ENCODE measurements at regions not wholly inside any gene's neighbourhood (a gene's known extent, or its start where the extent isn't known, plus 50 kb on each side); places are given as distances from the start of the nearest gene placed in this dataset.

GRCh38 chr9:86731511-86732063 lies 215.7 kb downstream of the GAS1 start:
- TF ChIP-seq GATA2 (IDR thresholded peaks at IDR 0.05; ENCODE audit: low read depth, low read length) (no peak), GATA3 (IDR thresholded peaks at IDR 0.05; ENCODE audit: low read depth, low read length) (no peak)

DNA sequence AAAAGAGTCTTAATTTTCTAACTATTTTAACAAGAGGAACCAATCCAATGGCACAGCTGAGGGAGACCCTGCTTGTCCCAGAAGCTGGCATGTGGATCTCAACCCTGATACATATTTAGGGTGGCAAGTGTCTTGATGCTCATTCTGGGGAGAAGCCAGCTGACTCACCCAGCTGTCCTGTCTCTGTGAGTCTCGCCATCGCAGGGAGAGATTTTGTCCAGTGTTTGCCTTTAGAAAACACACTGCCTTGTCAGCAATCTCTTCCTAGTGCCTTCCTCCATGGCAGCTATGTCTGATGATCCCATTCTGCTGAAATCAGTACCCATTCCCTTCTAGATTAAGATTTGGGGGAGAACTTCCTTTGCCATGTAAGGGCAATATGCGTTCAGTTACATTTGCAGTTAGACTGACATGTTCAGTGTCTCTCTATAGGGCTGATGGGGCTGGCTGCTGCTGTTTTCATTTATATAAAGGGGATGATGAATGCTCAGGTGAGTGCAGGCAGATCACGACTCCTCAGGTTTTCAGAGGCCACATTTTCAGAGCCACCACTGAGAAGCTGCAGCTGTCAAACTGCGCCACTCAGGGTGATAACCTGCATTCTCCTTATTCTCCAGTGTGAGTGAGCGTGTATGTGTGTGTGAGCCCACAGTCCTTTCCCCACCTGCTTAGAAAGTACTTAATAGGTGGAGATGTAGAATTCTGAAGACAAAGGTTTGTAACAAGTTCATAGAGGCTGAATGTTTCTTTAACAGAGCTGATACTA lies 217.0 kb downstream of the GAS1 start:
- TF ChIP-seq GATA3 (IDR thresholded peaks at IDR 0.05; ENCODE audit: low read depth, low read length), result no peak

GRCh38 chr9:86724529-86724928 lies 222.8 kb downstream of the GAS1 start:
- no peak for TF ChIP-seq GATA3 (IDR thresholded peaks at IDR 0.05; ENCODE audit: low read depth, low read length)
- TF ChIP-seq GATA2 (IDR thresholded peaks at IDR 0.05; ENCODE audit: low read depth, low read length), result no peak

DNA sequence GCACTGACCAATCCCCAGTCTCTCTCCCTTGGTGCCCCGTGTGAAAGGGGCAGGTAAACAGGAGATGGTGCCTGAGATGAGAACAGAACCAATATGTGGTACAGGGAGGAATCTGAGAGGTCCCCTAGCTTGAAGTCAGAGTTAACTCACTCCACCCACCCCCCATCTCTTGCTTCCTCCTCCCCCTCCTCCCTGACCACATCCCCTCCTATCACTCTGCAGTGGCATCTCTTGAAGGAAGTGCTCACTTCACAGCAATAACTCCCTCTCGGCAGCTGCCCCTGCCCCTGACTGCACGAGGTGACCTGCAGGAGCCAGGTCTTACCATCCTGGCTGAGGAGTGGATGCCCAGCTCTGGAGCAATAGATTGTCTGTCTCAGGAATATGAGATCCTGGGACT lies 224.0 kb downstream of the GAS1 start:
- TF ChIP-seq GATA3 (IDR thresholded peaks at IDR 0.05; ENCODE audit: low read depth, low read length), result no peak
- no peak for TF ChIP-seq GATA2 (IDR thresholded peaks at IDR 0.05; ENCODE audit: low read depth, low read length)

DNA sequence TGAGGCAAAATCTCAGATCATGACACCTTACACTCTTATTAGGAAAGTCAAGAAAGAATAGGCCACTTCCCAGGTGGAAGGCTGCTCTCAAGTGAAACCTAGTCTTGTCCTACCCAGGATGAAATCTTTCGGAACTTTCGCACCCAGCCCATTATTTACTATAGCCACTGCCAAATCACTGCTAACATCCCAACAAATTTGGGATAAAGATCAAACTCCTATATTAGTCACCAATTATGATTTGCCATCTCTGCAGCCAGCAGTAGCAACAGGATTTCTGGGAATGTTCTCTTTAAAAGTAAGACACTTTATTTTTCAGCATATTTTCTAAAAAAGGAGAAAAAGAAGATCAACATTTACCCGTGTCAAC lies 224.6 kb downstream of the GAS1 start:
- TF ChIP-seq GATA2 (IDR thresholded peaks at IDR 0.05; ENCODE audit: low read depth, low read length) (no peak), GATA3 (IDR thresholded peaks at IDR 0.05; ENCODE audit: low read depth, low read length) (no peak)

DNA sequence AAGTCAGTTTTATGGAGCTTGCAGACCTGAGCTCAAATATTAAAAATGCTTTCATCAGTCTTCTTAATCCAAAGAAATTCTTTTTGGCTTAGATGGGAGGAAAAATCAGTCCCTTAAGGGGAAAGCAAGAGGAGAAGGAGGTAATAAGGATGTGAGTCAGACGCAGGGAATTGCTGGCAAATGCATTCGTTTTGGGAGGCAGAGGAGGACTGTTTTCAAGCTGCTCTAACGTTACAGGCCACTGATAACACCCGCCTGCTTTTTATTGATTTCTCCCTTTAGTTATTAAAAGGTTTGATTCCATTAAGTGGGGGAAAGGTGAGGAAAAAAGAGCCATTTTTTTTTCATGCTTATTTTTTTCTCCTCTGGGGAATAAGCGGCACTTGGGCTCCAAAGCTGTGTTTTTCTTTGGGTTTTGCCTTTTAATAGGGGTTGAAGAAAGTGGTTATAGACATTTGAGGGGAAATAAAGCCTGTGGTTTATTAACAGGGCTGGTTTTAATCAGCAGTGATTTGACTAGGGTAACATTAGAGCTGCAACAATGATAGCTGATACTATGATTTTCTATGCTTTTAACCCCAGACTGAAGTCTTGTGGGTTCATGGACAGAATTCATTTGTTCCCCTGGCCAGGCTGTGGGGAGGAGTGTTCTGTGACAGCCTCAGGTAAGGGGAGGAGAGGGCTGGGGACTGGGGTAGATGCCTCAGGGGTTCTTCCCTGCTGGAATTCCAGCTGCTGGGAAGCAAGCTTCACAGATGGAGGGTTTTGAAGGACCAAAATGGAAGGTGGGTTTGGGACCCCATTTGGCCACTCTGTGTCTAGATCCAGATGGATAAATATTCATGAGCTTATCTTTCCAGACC lies 225.2 kb downstream of the GAS1 start:
- TF ChIP-seq GATA3 (IDR thresholded peaks at IDR 0.05; ENCODE audit: low read depth, low read length) (no peak), GATA2 (IDR thresholded peaks at IDR 0.05; ENCODE audit: low read depth, low read length) (no peak)

GRCh38 chr9:86721226-86721781 lies 226.0 kb downstream of the GAS1 start:
- TF ChIP-seq GATA2 (IDR thresholded peaks at IDR 0.05; ENCODE audit: low read depth, low read length) (no peak), GATA3 (IDR thresholded peaks at IDR 0.05; ENCODE audit: low read depth, low read length) (no peak)

GRCh38 chr9:86720639-86721225 lies 226.6 kb downstream of the GAS1 start:
- TF ChIP-seq GATA2 (IDR thresholded peaks at IDR 0.05; ENCODE audit: low read depth, low read length) (no peak), GATA3 (IDR thresholded peaks at IDR 0.05; ENCODE audit: low read depth, low read length) (no peak)

GRCh38 chr9:86718388-86719049 lies 228.8 kb downstream of the GAS1 start:
- no peak for TF ChIP-seq GATA2 (IDR thresholded peaks at IDR 0.05; ENCODE audit: low read depth, low read length)
- no peak for TF ChIP-seq GATA3 (IDR thresholded peaks at IDR 0.05; ENCODE audit: low read depth, low read length)

DNA sequence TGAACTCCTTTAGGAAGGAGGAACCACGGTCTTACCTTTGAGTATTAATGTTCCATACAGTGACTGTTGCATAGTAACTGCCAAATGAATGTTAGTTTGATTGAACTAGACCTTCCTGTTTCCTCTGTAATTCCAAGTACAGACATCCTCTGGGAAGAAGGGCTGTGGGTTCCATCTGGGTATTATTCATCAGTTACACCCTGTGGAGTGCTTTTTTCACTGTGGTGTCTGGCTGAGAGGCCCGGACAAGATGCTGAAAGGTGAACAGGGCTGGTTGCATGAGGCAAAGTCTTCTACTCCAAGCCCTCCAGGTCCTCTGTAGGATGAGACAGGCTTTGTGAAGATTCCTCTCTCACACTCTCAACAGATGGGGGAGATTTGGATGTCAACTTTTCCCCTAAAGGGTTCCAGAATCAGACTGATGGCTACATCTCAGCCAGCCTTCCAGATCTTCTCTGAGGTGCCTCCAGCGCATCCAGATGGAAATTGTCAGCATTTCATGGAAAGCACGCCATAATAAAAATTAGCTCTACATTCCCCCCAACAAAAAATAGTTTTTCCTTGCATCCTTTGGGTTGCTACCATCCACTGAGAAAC lies 230.9 kb downstream of the GAS1 start:
- TF ChIP-seq GATA3 (IDR thresholded peaks at IDR 0.05; ENCODE audit: low read depth, low read length) (no peak), GATA2 (IDR thresholded peaks at IDR 0.05; ENCODE audit: low read depth, low read length) (no peak)

DNA sequence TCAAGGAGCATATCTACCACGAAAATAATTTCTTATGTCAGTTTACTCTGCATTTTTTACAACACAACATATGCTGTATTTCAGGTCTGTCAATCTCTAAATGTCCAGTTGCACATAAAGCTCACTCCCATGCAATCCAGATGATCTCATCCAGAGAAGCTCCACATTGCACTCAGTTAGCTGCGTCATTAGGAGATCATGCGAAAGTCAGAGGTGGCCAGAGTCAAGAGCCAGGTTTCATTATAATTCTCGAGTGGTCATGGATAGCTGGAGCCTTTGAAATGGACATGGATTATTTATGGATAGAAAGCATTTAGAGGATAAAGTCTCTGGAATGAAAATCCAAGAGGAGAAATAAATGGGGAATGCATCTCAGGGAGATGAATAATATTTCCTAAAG lies 232.3 kb downstream of the GAS1 start:
- TF ChIP-seq GATA2 (IDR thresholded peaks at IDR 0.05; ENCODE audit: low read depth, low read length) (no peak), GATA3 (IDR thresholded peaks at IDR 0.05; ENCODE audit: low read depth, low read length) (no peak)

DNA sequence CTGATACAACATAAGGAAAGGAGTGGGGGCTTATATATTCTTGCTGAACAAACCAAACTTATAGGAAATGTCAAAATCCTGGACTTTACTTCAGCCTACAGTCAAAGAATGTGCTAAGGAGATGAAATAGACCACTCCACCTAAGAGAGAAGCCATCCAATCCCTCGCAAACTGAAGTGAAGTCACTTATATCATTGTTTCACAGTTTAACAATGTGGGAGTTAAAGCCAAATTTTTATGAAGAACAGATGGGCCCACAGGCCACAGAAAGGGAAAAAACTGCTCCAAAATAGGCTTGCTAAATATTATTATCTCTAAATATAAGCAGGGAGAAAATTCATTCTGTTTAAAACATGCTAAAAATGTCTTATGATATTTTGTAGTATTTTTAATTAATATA lies 233.3 kb downstream of the GAS1 start:
- no peak for TF ChIP-seq GATA3 (IDR thresholded peaks at IDR 0.05; ENCODE audit: low read depth, low read length)
- TF ChIP-seq GATA2 (IDR thresholded peaks at IDR 0.05; ENCODE audit: low read depth, low read length), result no peak

GRCh38 chr9:86713470-86713869 lies 233.8 kb downstream of the GAS1 start:
- no peak for TF ChIP-seq GATA2 (IDR thresholded peaks at IDR 0.05; ENCODE audit: low read depth, low read length)
- TF ChIP-seq GATA3 (IDR thresholded peaks at IDR 0.05; ENCODE audit: low read depth, low read length), result no peak
